Neuron (in vitro differentiated cells): ENCODE measurements at regions not wholly inside any gene's neighbourhood (a gene's known extent, or its start where the extent isn't known, plus 50 kb on each side); places are given as distances from the start of the nearest gene placed in this dataset.

Source experiments
- H2AFZ ChIP-seq: one replicate; pipeline ENCODE4 v1.6.1; 2013; ENCODE audit warnings: low read depth, mild to moderate bottlenecking, inconsistent platforms, low read length, moderate library complexity
- H3K27me3 ChIP-seq: one replicate; pipeline ENCODE4 v1.6.1; 2013; ENCODE audit warnings: low read length; ENCODE audit not compliant: insufficient read depth
- H3K36me3 ChIP-seq: one replicate; pipeline ENCODE4 v1.6.1; 2013; ENCODE audit warnings: low read length; ENCODE audit not compliant: insufficient read depth
- H3K4me1 ChIP-seq: one replicate; pipeline ENCODE4 v1.6.1; 2013; ENCODE audit warnings: low read length; ENCODE audit not compliant: insufficient read depth
- H3K4me3 ChIP-seq: 2 replicates; pipeline ENCODE4 v1.5.1; 2013; ENCODE audit warnings: mild to moderate bottlenecking, low read length, moderate library complexity
- H3K9me3 ChIP-seq: one replicate; pipeline ENCODE4 v1.6.1; 2013; ENCODE audit warnings: low read length

DNA sequence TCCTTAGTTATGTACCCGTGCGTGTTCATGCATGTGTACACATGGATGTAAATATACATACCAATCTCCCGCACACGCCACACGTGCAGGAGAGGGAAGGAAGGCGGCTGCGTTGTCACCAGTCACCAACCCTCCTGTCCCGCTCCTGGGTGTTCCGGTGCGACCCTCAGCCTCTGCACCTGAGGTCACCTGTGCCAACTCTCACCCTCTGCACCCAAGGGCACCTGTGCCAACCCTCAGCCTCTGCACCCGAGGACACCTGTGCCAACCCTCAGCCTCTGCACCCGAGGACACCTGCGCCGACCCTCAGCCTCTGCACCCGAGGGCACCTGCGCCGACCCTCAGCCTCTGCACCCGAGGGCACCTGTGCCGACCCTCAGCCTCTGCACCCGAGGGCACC, 192.8 kb upstream of the SALL3 start:
- Histone ChIP-seq H3K4me1 (no peaks in the 10 kb centered on the region), H3K27me3 (peaks cover 4% of the 10 kb centered on the region), H2AFZ (no peak overlapping the region), H3K9me3 (no peaks in the 10 kb centered on the region), H3K4me3 (no peak overlapping the region), H3K36me3 (no peaks in the 10 kb centered on the region)

DNA sequence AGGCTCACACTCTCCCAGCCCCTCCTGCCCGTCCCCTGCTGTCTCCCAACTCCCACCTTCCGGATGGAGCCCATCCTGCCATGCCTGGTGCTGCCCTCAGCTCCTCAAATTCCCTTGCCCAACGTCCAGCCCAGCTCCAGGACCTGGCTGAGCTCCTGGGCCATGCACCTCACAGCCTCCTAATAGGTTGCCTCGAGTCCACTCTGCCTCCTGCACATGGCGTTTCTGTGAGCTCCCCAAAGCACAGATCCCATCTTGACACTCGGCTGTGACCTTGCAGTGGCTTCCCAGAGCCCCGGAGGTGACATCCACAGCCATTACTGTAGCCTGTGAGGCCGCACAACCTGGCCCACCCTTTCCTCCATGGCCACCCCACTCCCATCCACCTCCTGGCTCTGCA, 191.9 kb upstream of the SALL3 start:
- H3K9me3 ChIP-seq = no peaks in the 10 kb centered on the region
- H2AFZ ChIP-seq = no peak overlapping the region
- H3K4me1 ChIP-seq = no peaks in the 10 kb centered on the region
- H3K27me3 ChIP-seq = peaks cover 4% of the 10 kb centered on the region
- H3K4me3 ChIP-seq = no peak overlapping the region
- no peaks in the 10 kb centered on the region for H3K36me3 ChIP-seq

DNA sequence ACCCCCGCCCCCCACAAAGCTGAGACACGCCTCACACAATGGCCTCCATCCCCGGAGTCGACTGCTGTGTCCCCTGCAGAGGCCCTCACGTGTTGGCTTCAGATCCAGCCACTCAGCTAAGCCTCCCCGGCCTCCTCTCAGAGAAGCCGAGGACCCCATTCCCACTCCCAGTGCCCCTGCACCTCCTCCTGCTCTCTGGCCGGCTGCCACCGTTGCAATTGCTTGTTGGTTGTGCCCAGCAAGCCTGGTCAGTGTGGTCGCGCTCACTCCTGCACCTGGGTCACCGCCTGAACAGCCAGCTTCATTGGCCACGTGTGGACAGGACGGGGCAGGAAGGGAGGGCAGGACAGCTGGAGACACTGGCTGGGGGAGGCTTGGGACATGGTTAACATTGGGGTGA, 191.5 kb upstream of the SALL3 start:
- Histone ChIP-seq H3K27me3 (peaks cover 4% of the 10 kb centered on the region), H3K36me3 (no peaks in the 10 kb centered on the region), H3K9me3 (no peaks in the 10 kb centered on the region), H2AFZ (no peak overlapping the region), H3K4me3 (no peak overlapping the region), H3K4me1 (no peaks in the 10 kb centered on the region)

DNA sequence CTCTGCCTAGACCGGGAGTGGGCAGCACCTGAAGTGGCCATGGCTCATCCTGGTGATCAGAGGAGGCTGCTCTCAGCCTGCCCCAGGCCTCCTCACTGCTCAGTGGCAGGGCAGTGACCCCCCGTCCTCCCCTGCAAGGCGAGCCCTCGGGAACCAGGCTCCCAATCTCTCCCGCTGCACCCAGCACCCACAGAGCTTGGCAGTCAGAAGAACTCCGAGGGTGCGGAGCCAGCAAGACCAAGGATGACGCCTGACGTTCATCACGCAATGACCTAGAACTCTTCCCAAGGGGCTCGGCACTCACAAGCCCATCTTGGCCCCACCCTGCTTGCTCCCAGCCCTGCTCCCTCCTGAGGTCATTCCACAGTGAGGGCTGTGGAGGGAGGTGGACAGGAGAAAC, 189.8 kb upstream of the SALL3 start:
- Histone ChIP-seq H3K4me3 (no peak overlapping the region), H3K36me3 (no peaks in the 10 kb centered on the region), H3K27me3 (peaks cover 4% of the 10 kb centered on the region), H3K9me3 (no peaks in the 10 kb centered on the region), H2AFZ (no peak overlapping the region), H3K4me1 (no peaks in the 10 kb centered on the region)

DNA sequence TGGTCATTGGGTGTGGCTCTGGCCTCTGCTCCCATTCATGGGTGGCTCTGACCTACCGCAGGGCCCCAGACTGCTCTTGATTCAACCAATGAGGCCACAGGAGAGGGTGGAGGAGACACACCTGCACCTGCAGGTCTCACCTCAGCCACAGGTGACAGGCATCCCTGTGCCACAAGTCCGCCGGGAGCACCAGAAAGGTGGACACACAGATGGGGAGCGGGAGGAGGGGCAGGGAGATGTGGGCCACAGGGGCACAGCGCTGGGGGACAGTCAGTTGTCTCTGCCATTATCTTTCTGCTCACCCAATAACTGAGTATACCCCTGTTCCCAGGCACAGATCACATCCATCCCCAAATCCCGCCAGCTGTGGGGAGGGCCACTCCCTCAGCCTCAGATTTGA, 189.1 kb upstream of the SALL3 start:
- H3K27me3 ChIP-seq = peaks cover 4% of the 10 kb centered on the region
- no peaks in the 10 kb centered on the region for H3K36me3 ChIP-seq
- no peaks in the 10 kb centered on the region for H3K9me3 ChIP-seq
- no peak overlapping the region for H3K4me3 ChIP-seq
- H2AFZ ChIP-seq = no peak overlapping the region
- H3K4me1 ChIP-seq = no peaks in the 10 kb centered on the region

DNA sequence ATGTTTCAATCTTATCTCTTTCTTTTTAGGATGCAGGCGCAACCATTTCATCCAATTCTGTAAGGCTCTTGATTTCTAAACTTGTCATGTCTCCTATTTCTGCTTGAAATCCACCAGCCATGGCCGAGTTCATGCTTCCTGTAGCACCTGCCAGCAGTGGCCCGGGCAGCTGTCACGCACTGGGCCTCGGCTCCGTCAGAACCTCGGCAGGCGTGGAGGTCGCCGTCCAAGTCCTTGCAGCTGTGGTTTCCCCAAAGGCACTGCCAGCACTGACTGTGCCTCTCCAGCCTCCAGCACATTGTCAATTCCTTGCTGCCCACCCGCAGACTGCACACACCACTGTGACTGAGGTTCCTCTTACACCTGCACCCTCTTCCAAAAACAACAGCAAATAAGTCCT, 188.7 kb upstream of the SALL3 start:
- no peaks in the 10 kb centered on the region for H3K9me3 ChIP-seq
- H3K36me3 ChIP-seq = no peaks in the 10 kb centered on the region
- H3K4me1 ChIP-seq = no peaks in the 10 kb centered on the region
- H2AFZ ChIP-seq = no peak overlapping the region
- H3K4me3 ChIP-seq = no peak overlapping the region
- H3K27me3 ChIP-seq = peaks cover 2% of the 10 kb centered on the region

DNA sequence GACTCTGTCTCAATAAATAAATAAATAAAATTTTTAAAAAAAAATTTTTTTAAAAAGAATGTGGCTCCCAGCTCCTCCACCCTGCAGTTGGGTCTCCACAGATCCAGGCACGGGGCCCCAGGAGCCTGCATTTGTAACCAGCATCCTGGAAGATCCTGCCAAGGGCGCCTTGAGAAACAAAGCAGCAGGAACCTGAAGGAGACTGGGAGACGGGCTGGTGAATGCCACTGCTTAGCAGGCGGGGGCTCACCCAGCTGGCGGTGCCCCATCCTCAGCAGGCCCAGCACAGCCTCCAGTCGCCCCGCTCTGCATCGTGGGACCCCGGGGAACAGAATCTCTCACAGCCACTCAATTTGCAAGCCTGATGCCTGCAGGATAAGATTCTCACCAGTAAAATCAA, 187.5 kb upstream of the SALL3 start:
- Histone ChIP-seq H3K27me3 (no peaks in the 10 kb centered on the region), H3K9me3 (no peaks in the 10 kb centered on the region), H2AFZ (no peak overlapping the region), H3K4me3 (no peak overlapping the region), H3K4me1 (no peaks in the 10 kb centered on the region), H3K36me3 (no peaks in the 10 kb centered on the region)

DNA sequence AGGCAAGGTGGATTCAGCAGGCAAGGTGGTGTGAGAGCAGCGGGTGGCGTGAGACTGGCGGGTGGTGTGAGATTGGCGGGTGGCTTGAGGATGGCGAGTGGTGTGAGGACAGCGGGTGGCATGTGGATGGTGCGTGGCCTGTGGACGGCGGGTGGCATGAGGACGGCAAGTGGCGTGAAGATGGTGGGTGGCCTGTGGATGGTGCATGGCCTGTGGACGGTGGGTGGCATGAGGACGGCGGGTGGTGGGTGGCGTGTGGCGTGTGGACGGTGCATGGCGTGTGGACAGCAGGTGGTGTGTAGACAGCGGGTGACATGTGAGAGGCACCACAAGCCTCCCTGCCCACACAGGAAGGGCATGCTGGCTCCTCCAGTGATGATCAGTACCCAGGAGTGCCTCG, 186.9 kb upstream of the SALL3 start:
- Histone ChIP-seq H2AFZ (no peak overlapping the region), H3K36me3 (no peaks in the 10 kb centered on the region), H3K4me1 (no peaks in the 10 kb centered on the region), H3K27me3 (no peaks in the 10 kb centered on the region), H3K9me3 (no peaks in the 10 kb centered on the region), H3K4me3 (no peak overlapping the region)

DNA sequence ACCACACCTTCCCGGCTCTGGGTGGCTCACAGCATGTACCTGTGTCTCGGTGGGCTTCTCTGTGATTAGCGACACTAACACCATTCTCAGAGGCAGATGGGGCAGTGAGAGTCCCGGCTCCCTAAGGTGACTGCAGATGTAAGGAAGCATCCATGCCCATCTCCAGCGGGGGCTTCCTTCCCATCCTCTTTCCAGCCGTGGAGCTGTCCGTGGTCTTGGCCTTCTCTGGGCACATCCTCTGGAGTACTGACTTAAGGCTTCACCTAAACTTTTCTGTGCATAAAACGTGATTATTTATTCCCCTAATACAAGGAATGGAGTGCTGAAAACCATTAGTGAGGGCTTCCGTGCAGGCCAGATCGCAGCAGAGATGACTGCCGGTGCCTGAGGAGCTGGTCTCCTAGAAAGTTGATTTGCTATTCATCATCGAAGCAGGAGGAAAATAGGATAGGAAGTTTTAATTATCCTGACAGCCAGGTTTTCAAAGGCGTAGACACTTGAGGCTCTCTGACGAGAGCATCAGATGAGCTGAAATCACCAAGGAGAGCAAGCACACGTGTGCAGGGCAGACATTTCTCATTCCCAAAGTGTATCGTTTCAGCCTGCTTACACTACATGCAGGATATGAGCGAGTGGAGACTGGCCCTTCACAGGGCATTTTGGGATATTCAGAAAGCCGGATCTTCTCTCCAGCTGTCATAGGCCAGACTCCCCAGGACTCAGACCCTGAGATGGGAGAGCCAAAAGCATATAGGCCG, 186.1 kb upstream of the SALL3 start:
- no peak overlapping the region for H3K4me3 ChIP-seq
- no peaks in the 10 kb centered on the region for H3K9me3 ChIP-seq
- no peak overlapping the region for H2AFZ ChIP-seq
- no peaks in the 10 kb centered on the region for H3K36me3 ChIP-seq
- no peaks in the 10 kb centered on the region for H3K27me3 ChIP-seq
- no peaks in the 10 kb centered on the region for H3K4me1 ChIP-seq

DNA sequence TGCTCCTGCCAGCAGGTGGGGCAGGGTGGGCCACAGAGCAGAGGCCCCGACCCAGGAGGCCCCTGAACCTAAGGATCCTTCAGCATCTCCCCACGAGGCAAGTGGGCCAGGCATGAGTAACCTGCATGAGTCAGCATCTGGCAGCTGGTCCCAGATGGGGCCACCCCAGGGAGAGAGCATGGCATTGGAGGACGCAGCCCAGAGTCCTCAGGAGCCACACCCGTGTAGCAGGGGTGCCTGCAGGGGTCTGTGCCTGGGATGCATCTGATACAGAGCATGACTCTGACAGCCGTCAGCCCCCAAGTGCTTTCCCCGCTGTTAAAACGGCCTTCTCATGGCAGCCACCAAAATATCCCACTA, 185.6 kb upstream of the SALL3 start:
- Histone ChIP-seq H2AFZ (no peak overlapping the region), H3K36me3 (no peaks in the 10 kb centered on the region), H3K4me1 (no peaks in the 10 kb centered on the region), H3K4me3 (no peak overlapping the region), H3K9me3 (no peaks in the 10 kb centered on the region), H3K27me3 (no peaks in the 10 kb centered on the region)

DNA sequence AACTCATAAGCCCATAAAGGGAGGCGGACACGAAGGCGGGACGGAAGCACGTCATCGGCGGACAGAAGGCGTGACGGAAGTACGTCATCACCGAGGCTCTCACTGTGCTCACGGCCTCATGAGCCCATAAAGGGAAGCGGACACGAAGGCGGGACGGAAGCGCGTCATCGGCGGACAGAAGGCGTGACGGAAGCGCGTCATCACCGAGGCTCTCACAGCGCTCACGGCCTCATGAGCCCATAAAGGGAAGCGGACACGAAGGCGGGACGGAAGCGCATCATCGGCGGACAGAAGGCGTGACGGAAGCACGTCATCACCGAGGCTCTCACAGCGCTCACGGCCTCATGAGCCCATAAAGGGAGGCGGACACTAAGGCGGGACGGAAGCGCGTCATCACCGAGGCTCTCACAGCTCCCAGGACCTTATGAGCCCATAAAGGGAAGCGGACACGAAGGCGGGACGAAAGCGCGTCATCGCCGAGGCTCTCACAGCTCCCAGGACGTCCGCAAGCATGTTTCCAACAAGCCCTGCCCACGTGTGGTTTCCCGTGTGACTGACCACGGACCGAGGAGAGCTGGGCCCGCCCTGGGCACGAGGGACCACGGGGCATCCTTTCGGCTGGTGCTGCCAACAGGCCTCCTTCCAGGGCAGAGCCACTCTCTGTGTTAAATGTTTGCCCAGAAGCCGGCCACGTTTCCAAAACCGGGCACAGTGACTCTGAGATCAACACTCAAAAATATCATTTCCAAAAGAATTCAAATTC, 182.7 kb upstream of the SALL3 start:
- no peaks in the 10 kb centered on the region for H3K36me3 ChIP-seq
- no peak overlapping the region for H3K4me3 ChIP-seq
- H2AFZ ChIP-seq = no peak overlapping the region
- H3K9me3 ChIP-seq = no peaks in the 10 kb centered on the region
- H3K27me3 ChIP-seq = peaks cover 2% of the 10 kb centered on the region
- H3K4me1 ChIP-seq = no peaks in the 10 kb centered on the region

DNA sequence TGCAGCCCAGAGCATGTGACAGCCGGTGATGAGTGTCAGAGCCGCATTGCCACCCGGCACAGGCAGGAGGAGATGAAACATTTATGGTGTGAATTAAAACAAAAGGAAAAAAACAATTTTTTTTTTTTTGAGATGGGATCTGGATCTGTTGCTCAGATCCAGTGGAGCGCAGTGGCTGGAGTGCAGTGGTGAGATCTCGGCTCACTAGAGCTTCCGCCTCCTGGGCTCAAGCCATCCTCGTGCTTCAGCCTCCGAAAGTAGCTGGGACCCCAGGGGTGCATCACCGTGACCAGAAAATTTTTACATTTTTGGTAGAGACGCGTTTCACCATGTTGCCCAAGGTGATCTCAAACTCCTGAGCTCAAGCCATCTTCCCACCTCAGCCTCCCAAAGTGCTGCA, 182.1 kb upstream of the SALL3 start:
- Histone ChIP-seq H3K9me3 (no peaks in the 10 kb centered on the region), H3K36me3 (no peaks in the 10 kb centered on the region), H3K4me3 (no peak overlapping the region), H2AFZ (no peak overlapping the region), H3K27me3 (peaks cover 2% of the 10 kb centered on the region), H3K4me1 (no peaks in the 10 kb centered on the region)

DNA sequence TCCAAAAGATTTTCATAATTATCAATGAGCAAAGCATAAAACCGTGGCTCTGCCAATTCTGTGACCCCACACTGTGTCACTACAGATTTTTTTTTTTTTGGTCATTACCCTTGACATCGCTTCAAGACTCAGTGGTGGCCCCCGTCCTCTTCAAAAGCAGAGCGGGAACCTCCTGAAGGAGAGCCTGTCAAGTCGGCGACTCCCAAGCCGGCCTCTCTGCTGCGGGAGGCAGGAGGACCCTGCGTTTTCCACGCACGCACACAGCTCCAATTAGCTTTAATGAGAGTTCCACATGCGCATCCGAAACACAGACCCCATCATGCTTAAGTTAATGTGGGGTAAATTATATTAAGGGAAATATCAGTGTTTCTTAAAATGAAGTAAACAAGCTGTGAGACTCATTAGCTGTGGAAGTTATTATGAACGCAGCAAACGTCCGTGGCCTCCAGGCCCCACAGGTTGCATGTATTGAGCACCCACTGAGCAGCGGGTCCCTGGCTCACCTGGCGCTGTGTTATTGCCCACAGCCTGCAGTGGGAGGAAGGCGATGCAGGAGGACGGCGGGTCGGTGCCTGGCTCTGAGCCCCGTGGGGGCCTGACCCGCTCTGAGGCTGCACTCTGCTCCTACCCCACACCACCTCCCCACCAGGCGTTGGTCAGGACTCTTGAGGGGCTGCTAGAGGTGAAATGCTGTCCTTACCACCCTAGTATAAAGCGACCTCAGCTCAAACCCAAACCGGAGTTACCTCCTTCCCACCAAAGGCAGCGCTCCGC, 181.0 kb upstream of the SALL3 start:
- Histone ChIP-seq H3K4me1 (no peaks in the 10 kb centered on the region), H3K36me3 (no peaks in the 10 kb centered on the region), H2AFZ (no peak overlapping the region), H3K4me3 (no peak overlapping the region), H3K27me3 (peaks cover 2% of the 10 kb centered on the region), H3K9me3 (no peaks in the 10 kb centered on the region)
